Choroid plexus epithelial cell (primary cell): ENCODE measurements at regions not wholly inside any gene's neighbourhood (a gene's known extent, or its start where the extent isn't known, plus 50 kb on each side); places are given as distances from the start of the nearest gene placed in this dataset.

ENCODE experiments used
- DNase-seq: peaks from one replicate; pipeline ENCODE4 v3.0.0-alpha.2; 2010; ENCODE audit warnings: low read depth
- H3K4me3 ChIP-seq: 2 replicates; pipeline ENCODE4 v1.5.1; 2011; ENCODE audit warnings: low read depth, mild to moderate bottlenecking, control low read depth, low read length, moderate library complexity
- TF ChIP-seq, protein P1 (sequence below): conservative IDR thresholded peaks from 2 replicates; pipeline ENCODE4 v1.5.1; 2011; ENCODE audit warnings: low read depth, mild to moderate bottlenecking, control low read depth, inconsistent platforms, low read length, moderate library complexity

DNA sequence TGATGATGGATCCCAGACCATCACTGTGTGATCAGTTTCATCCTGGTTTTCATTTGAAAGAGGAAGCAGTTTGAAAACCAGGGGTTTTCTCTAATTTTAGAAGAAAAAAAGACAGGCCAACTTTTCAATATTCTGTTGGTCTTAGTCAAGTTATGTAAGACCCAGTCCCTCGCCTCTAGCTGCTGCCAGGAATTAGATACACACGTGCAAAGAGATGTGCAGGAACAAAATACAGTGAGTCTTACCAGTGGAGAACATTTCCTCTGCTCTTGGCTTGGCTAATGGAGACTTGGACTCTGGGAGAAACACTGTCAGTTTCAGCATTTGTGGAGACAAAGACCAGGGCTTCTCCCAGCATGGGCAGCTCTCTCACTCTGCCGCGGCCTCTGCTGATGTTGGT lies 214.9 kb upstream of the C2CD4B start:
- H3K4me3 ChIP-seq: no peak overlapping the region
- DNase-seq: no peak
- TF ChIP-seq, protein P1, sequence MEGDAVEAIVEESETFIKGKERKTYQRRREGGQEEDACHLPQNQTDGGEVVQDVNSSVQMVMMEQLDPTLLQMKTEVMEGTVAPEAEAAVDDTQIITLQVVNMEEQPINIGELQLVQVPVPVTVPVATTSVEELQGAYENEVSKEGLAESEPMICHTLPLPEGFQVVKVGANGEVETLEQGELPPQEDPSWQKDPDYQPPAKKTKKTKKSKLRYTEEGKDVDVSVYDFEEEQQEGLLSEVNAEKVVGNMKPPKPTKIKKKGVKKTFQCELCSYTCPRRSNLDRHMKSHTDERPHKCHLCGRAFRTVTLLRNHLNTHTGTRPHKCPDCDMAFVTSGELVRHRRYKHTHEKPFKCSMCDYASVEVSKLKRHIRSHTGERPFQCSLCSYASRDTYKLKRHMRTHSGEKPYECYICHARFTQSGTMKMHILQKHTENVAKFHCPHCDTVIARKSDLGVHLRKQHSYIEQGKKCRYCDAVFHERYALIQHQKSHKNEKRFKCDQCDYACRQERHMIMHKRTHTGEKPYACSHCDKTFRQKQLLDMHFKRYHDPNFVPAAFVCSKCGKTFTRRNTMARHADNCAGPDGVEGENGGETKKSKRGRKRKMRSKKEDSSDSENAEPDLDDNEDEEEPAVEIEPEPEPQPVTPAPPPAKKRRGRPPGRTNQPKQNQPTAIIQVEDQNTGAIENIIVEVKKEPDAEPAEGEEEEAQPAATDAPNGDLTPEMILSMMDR: no peak

- DNase-seq: no peak
- TF ChIP-seq, protein P1: no peak
- H3K4me3 ChIP-seq: no peak overlapping the region
Observed at GRCh38 chr15:62382046-62382445, 217.0 kb upstream of the C2CD4B start.

GRCh38 chr15:62389885-62390790 lies 225.1 kb upstream of the C2CD4B start, which contains the start of gene TLN2:
TSS of gene TLN2 (plus strand) at chr15:62390550.
- peak; percentile 79 for DNase-seq

GRCh38 chr15:62390791-62391640 lies 225.9 kb upstream of the C2CD4B start:
- peak overlapping the region; percentile 96 for H3K4me3 ChIP-seq
- peak; percentile 54 for DNase-seq
- TF ChIP-seq, protein P1: peak; percentile 21

More at GRCh38 chr15:62389885-62390790, 225.1 kb upstream of the C2CD4B start, which contains the start of gene TLN2:
- peak within 1 kb of the TSS; percentile 96 for H3K4me3 ChIP-seq
- TF ChIP-seq, protein P1: no peak

- peak overlapping the region; percentile 96 for H3K4me3 ChIP-seq
- TF ChIP-seq, protein P1: peak; percentile 35
- DNase-seq: peak; percentile 42
Observed at GRCh38 chr15:62391641-62392262, 226.7 kb upstream of the C2CD4B start.

GRCh38 chr15:62392376-62392775 lies 227.3 kb upstream of the C2CD4B start:
- peak overlapping the region; percentile 96 for H3K4me3 ChIP-seq
- TF ChIP-seq, protein P1: peak; percentile 19
- DNase-seq: peak; percentile 38
